ENCODE measurements at regions not wholly inside any gene's neighbourhood (a gene's known extent, or its start where the extent isn't known, plus 50 kb on each side); places are given as distances from the start of the nearest gene placed in this dataset.

DNA sequence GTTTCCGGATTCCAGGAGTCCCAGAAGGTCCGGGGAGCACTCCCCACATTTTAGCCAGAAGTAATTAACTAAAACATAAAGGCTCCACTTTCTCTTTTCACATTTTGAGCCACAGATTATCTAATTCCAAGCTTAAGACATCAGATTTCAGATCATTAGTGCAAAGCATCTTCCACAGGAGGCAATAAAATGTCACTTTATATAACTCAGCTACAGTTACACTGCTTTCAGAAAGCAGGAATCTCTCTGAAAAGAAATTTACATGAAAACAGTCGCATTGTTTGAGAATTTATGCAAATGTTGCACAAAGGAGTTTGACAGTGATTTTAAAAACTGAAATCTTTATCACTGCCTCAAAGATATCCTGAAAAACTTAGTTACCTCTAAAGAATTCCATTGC is 99.7 kb downstream of the LMO4 start:
- no peak for TF ChIP-seq CTCF (IDR thresholded peaks at IDR 0.05; ENCODE audit: insufficient read depth, low read depth, low read length)
- no peak for TF ChIP-seq EZH2 (IDR thresholded peaks at IDR 0.05; ENCODE audit: insufficient read depth, low read length)
